ENCODE measurements at regions not wholly inside any gene's neighbourhood (a gene's known extent, or its start where the extent isn't known, plus 50 kb on each side); places are given as distances from the start of the nearest gene placed in this dataset.

DNA sequence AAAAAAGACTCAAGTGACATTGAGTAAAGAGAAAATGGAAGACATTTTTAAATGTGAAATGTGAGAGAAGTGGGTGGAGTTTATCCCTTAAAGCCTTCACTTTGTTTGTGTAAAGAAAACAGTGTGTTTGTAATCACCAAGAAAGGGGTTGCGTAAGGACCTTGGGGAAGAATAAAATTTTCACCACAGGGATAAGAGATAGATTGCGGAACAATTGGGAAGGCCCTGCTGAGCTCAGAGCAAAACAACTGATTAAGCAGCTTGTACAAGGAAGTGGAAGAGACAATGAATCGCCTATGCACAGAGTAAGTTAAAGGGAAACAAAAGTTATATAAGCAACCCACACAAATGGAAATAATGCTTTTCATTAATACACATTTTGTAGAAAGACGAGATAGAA lies 327.7 kb downstream of the RAD51AP2 start (continued):
- TF ChIP-seq, protein P1, sequence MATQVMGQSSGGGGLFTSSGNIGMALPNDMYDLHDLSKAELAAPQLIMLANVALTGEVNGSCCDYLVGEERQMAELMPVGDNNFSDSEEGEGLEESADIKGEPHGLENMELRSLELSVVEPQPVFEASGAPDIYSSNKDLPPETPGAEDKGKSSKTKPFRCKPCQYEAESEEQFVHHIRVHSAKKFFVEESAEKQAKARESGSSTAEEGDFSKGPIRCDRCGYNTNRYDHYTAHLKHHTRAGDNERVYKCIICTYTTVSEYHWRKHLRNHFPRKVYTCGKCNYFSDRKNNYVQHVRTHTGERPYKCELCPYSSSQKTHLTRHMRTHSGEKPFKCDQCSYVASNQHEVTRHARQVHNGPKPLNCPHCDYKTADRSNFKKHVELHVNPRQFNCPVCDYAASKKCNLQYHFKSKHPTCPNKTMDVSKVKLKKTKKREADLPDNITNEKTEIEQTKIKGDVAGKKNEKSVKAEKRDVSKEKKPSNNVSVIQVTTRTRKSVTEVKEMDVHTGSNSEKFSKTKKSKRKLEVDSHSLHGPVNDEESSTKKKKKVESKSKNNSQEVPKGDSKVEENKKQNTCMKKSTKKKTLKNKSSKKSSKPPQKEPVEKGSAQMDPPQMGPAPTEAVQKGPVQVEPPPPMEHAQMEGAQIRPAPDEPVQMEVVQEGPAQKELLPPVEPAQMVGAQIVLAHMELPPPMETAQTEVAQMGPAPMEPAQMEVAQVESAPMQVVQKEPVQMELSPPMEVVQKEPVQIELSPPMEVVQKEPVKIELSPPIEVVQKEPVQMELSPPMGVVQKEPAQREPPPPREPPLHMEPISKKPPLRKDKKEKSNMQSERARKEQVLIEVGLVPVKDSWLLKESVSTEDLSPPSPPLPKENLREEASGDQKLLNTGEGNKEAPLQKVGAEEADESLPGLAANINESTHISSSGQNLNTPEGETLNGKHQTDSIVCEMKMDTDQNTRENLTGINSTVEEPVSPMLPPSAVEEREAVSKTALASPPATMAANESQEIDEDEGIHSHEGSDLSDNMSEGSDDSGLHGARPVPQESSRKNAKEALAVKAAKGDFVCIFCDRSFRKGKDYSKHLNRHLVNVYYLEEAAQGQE (IDR thresholded peaks at IDR 0.05; ENCODE audit: low read depth): no peak
- no peak for TF ChIP-seq SP1 (IDR thresholded peaks at IDR 0.05; ENCODE audit: low read depth)
- no peak for TF ChIP-seq EZH2 (IDR thresholded peaks at IDR 0.05)
- no peak for TF ChIP-seq SIN3A (IDR thresholded peaks at IDR 0.05; ENCODE audit: low read depth)
- TF ChIP-seq ZNF274 (IDR thresholded peaks at IDR 0.05; ENCODE audit: low read depth, low read length): no peak
- TF ChIP-seq ZFX (IDR thresholded peaks at IDR 0.05): no peak

DNA sequence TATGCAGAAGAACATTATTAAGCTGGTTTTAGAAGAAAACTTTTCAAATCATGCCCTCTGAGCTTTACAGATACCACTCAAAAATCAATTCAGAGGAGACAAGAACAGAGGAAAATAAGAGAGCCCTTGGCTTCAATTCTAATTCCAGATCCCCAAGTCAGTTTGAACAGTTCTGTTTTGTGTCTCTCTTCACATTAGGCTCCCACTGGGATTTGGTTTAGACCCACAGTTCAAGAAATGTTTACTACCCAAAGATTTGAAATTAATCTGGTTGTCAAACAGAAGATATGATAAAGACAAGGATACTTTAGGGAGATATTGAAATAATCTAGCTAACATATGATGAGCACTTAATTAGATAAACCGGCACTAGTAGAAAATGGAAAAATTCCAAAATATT lies 329.5 kb downstream of the RAD51AP2 start:
- RAD21 ChIA-PET (ENCODE audit: low non-redundant PET in 1 of 2, low total read pairs in 2 of 2, uncharacterized antibody in 2 of 2, unreplicated experiment in 2 of 2): no interaction called here

More for the DNA sequence above, 329.5 kb downstream of the RAD51AP2 start:
- DNase-seq (ENCODE audit: low read depth, low spot score) (no peak), ATAC-seq (no peak)
- ChIA-PET POLR2A (no interaction called here), CTCF (no interaction called here)
- Histone ChIP-seq H3K36me3 (ENCODE audit: control insufficient read depth in 1 of 2, insufficient read depth in 2 of 2, low read length in 2 of 2) (no peaks in the 10 kb centered on the region), H3K4me3 (replicated peaks in 1 of 2; ENCODE audit: low read depth in 1 of 2, low read length in 2 of 2) (no peak overlapping the region), H3K9me3 (ENCODE audit: control insufficient read depth in 1 of 2, insufficient read depth in 1 of 2, low read depth in 1 of 2, low read length in 2 of 2) (no peaks in the 10 kb centered on the region), H3K27me3 (ENCODE audit: insufficient read depth, low read length) (peaks cover 36% of the 10 kb centered on the region), H3K27ac (ENCODE audit: low read depth, low read length) (no peak overlapping the region), H3K9ac (ENCODE audit: low read length) (no peak overlapping the region), H4K20me1 (ENCODE audit: insufficient read depth) (no peaks in the 10 kb centered on the region), H3K4me2 (ENCODE audit: low read length) (no peak overlapping the region), H3K9me2 (ENCODE audit: insufficient read depth) (no peaks in the 10 kb centered on the region; the same call in 1 of the 2 replicates), H3K79me2 (ENCODE audit: insufficient read depth, low read length) (no peaks in the 10 kb centered on the region), H2AFZ (ENCODE audit: low read depth, low read length, poor library complexity, severe bottlenecking) (no peak overlapping the region), H3K4me1 (ENCODE audit: control insufficient read depth in 1 of 2, insufficient read depth in 2 of 2, low read length in 2 of 2) (no peaks in the 10 kb centered on the region)
- no TSS peak for BruUV-seq (replicated peaks)
- no peak for TF ChIP-seq ZNF274 (IDR thresholded peaks at IDR 0.05; ENCODE audit: low read depth, low read length)
- no peak for TF ChIP-seq SIN3A (IDR thresholded peaks at IDR 0.05; ENCODE audit: low read depth)
- TF ChIP-seq POLR2A (IDR thresholded peaks at IDR 0.05; ENCODE audit: borderline replicate concordance, extremely low read depth, insufficient read depth, insufficient read length): no peak
- TF ChIP-seq SRF (IDR thresholded peaks at IDR 0.05; ENCODE audit: low read depth): no peak
- TF ChIP-seq EZH2 (IDR thresholded peaks at IDR 0.05): no peak
- TF ChIP-seq SP1 (IDR thresholded peaks at IDR 0.05; ENCODE audit: low read depth): no peak
- no peak for TF ChIP-seq CEBPB (IDR thresholded peaks at IDR 0.05; ENCODE audit: low read depth)
- TF ChIP-seq ZBTB33 (IDR thresholded peaks at IDR 0.05; ENCODE audit: extremely low read depth, insufficient replicate concordance, low read length): no peak
- TF ChIP-seq, protein P2, sequence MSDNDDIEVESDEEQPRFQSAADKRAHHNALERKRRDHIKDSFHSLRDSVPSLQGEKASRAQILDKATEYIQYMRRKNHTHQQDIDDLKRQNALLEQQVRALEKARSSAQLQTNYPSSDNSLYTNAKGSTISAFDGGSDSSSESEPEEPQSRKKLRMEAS (IDR thresholded peaks at IDR 0.05): no peak
- no peak for TF ChIP-seq ZFX (IDR thresholded peaks at IDR 0.05)
- intact Hi-C loops (cut with micrococcal nuclease): no loop called here

Measured in HCT116 (cell line).